K562 (cell line): ENCODE measurements at regions not wholly inside any gene's neighbourhood (a gene's known extent, or its start where the extent isn't known, plus 50 kb on each side); places are given as distances from the start of the nearest gene placed in this dataset.

ENCODE experiments used
- ATAC-seq: fragments of 200-7000 bp; cut with Tn5 transposase; 3 replicates; pipeline ENCODE4 v1.9.1; 2020; ENCODE audit warnings: moderate library complexity
- BruUV-seq: library from RNA; stranded (reverse); fragments of 400-500 nt; replicated peaks from 2 replicates; lab custom pipeline; 2021; lab: Mats Ljungman, UMichigan
- CTCF ChIA-PET: fragments of 300-600 bp; formaldehyde crosslinking; extraction: SDS; loops from one replicate; lab custom pipeline; 2021; ENCODE audit warnings: low intra/inter-chr PET ratio; lab: Yijun Ruan, JAX
- POLR2A ChIA-PET: fragments of 300-600, 350-650 bp; sonication (Branson Sonifier 250); formaldehyde crosslinking; extraction: SDS; loops from one replicate; lab custom pipeline; 2021; ENCODE audit warnings: antibody characterized with exemption, inconsistent platforms; lab: Yijun Ruan, JAX
- DNase-seq, 4 experiments: peaks; one replicate each; pipeline versions ENCODE4 v3.0.0 to v3.0.0-alpha.2; 2011 to 2018; ENCODE audit warnings: low spot score in 3 of 4, mixed read lengths in 3 of 4; ENCODE audit errors: extremely low read depth in 1 of 4
- FAIRE-seq: peaks from 2 replicates; lab custom pipeline; 2011; peaks lifted over from hg19 to GRCh38; lab: Jason Lieb, UNC
- H2AFZ ChIP-seq: 2 replicates; pipeline ENCODE4 v1.6.0; 2011; ENCODE audit warnings: low read depth, low read length, control low read depth, inconsistent platforms
- H3K27ac ChIP-seq: fragments of 200-600 bp; 3 replicates; pipeline ENCODE4 v1.8.0; 2011; ENCODE audit warnings: low read depth, mild to moderate bottlenecking, control low read depth, inconsistent platforms, low read length, moderate library complexity, mixed read lengths; ENCODE audit errors: extremely low read depth
- H3K27me3 ChIP-seq, 2 experiments: fragments of 300-600 bp in 1 of 2; 2 replicates in 1 of 2; 3 replicates in 1 of 2; pipeline versions ENCODE4 v1.6.0 to v1.8.0; 2011; ENCODE audit warnings: inconsistent platforms in 2 of 2, low read length in 2 of 2, mild to moderate bottlenecking in 1 of 2, mixed read lengths in 1 of 2, moderate library complexity in 1 of 2; ENCODE audit not compliant: control insufficient read depth in 2 of 2, insufficient read depth in 2 of 2
- H3K36me3 ChIP-seq: fragments of 300-600 bp; 3 replicates; pipeline ENCODE4 v1.8.0; 2011; ENCODE audit warnings: mild to moderate bottlenecking, low read length, inconsistent platforms; ENCODE audit not compliant: control insufficient read depth, insufficient read depth
- H3K4me1 ChIP-seq, 2 experiments: fragments of 200-600 bp in 1 of 2; replicated peaks in 1 of 2; 2 replicates in 1 of 2; 3 replicates in 1 of 2; pipeline versions ENCODE4 v1.5.1 to v1.8.0; 2011; ENCODE audit warnings: inconsistent platforms in 2 of 2, low read length in 2 of 2, mild to moderate bottlenecking in 1 of 2, mixed read lengths in 1 of 2, moderate library complexity in 1 of 2; ENCODE audit not compliant: control insufficient read depth in 2 of 2, insufficient read depth in 2 of 2
- H3K4me2 ChIP-seq: 2 replicates; pipeline ENCODE4 v1.6.1; 2011; ENCODE audit warnings: low read length, control low read depth, inconsistent platforms, mixed read lengths; ENCODE audit not compliant: insufficient read depth
- H3K4me3 ChIP-seq: fragments of 200-600 bp; sonication (generic), shearing (Covaris generic); 2 replicates; pipeline ENCODE4 v1.5.1; 2016; ENCODE audit warnings: control low read depth, inconsistent platforms
- H3K79me2 ChIP-seq: fragments of 200-600 bp; 3 replicates; pipeline ENCODE4 v1.8.0; 2011; ENCODE audit warnings: low read length, inconsistent platforms; ENCODE audit not compliant: control insufficient read depth, insufficient read depth
- H3K9ac ChIP-seq, 2 experiments: 2 replicates each; pipeline versions ENCODE4 v1.6.0 to v1.6.1; 2011; ENCODE audit warnings: low read depth in 2 of 2, low read length in 2 of 2, control low read depth in 1 of 2, inconsistent platforms in 1 of 2, mild to moderate bottlenecking in 1 of 2, mixed read lengths in 1 of 2; ENCODE audit not compliant: insufficient read depth in 1 of 2
- H3K9me1 ChIP-seq: one replicate; pipeline ENCODE4 v1.6.0; 2011; ENCODE audit warnings: inconsistent platforms, mild to moderate bottlenecking, low read length, moderate library complexity; ENCODE audit not compliant: control insufficient read depth, insufficient read depth
- H3K9me3 ChIP-seq: replicated peaks from 2 replicates; pipeline ENCODE4 v1.5.1; 2011; ENCODE audit warnings: low read depth, low read length, inconsistent platforms; ENCODE audit not compliant: control insufficient read depth, insufficient read depth
- H4K20me1 ChIP-seq: replicated peaks from 2 replicates; pipeline ENCODE4 v1.6.1; 2011; ENCODE audit warnings: low read length, inconsistent platforms, mixed read lengths; ENCODE audit not compliant: control insufficient read depth, insufficient read depth
- CBX2 ChIP-seq: fragments of 200-600 bp; sonication (generic); IDR thresholded peaks from one replicate; pipeline ENCODE4 v1.6.1; 2012; ENCODE audit warnings: mild to moderate bottlenecking, low read length, inconsistent platforms; ENCODE audit not compliant: insufficient read depth, poor library complexity, severe bottlenecking
- CREBBP ChIP-seq: IDR thresholded peaks from one replicate; pipeline ENCODE4 v1.6.1; 2012; ENCODE audit warnings: low read depth, mild to moderate bottlenecking, control low read depth, inconsistent platforms, low read length
- DIDO1 ChIP-seq: fragments of 450-650 bp; IDR thresholded peaks from 2 replicates; pipeline ENCODE4 v1.6.1; 2016; ENCODE audit warnings: low read depth, missing biosample characterization, missing genetic modification characterization
- EHMT2 ChIP-seq: fragments of 450-650 bp; IDR thresholded peaks from 2 replicates; pipeline ENCODE4 v1.6.1; 2018; ENCODE audit warnings: antibody characterized with exemption
- GABPB2 ChIP-seq: fragments of 250-450 bp; sonication (Bioruptor Pico); conservative IDR thresholded peaks from 2 replicates; pipeline ENCODE4 v1.5.1; 2021; ENCODE audit warnings: mild to moderate bottlenecking
- GTF2A2 ChIP-seq: IDR thresholded peaks from 2 replicates; pipeline ENCODE4 v1.6.1; 2016; ENCODE audit warnings: mild to moderate bottlenecking, missing genetic modification characterization, missing compliant biosample characterization
- HDGF ChIP-seq: fragments of 450-650 bp; IDR thresholded peaks from 2 replicates; pipeline ENCODE4 v1.6.1; 2016
- KLF16 ChIP-seq: IDR thresholded peaks from 2 replicates; pipeline ENCODE4 v1.6.1; 2016; ENCODE audit warnings: antibody characterized with exemption
- MCM7 ChIP-seq, 2 experiments: fragments of 450-650 bp; IDR thresholded peaks; 2 replicates each; pipeline ENCODE4 v1.6.1; 2016 to 2018
- MECOM ChIP-seq: fragments of 250-450 bp; sonication (Bioruptor Pico); IDR thresholded peaks from 2 replicates; pipeline ENCODE4 v1.8.0; 2022; ENCODE audit warnings: inconsistent platforms
- NEUROD1 ChIP-seq: fragments of 150-350 bp; IDR thresholded peaks from 2 replicates; pipeline ENCODE4 v1.6.1; 2014; ENCODE audit warnings: borderline replicate concordance, low read length, low read depth; ENCODE audit not compliant: partially characterized antibody
- RBM15 ChIP-seq: fragments of 200-400 bp; formaldehyde crosslinking; IDR thresholded peaks from 2 replicates; pipeline ENCODE4 v1.6.1; 2018; ENCODE audit warnings: mild to moderate bottlenecking, low read length, moderate library complexity; ENCODE audit not compliant: insufficient read depth
- RBM17 ChIP-seq: fragments of 200-400 bp; formaldehyde crosslinking; IDR thresholded peaks from 2 replicates; pipeline ENCODE4 v1.6.1; 2017; ENCODE audit warnings: low read depth, mild to moderate bottlenecking, low read length, borderline replicate concordance
- ZKSCAN3 ChIP-seq: fragments of 250-450 bp; sonication (Bioruptor Pico); IDR thresholded peaks from 2 replicates; pipeline ENCODE4 v1.4.0; 2020
- ZNF184 ChIP-seq: sonication (generic); formaldehyde crosslinking; IDR thresholded peaks from 2 replicates; pipeline ENCODE4 v1.5.0; 2020; ENCODE audit warnings: missing genetic modification reagents
- ZNF41 ChIP-seq: fragments of 250-450 bp; sonication (Bioruptor Pico); conservative IDR thresholded peaks from 2 replicates; pipeline ENCODE4 v1.4.0; 2020; ENCODE audit warnings: mild to moderate bottlenecking
- ZNF707 ChIP-seq: fragments of 250-450 bp; sonication (Bioruptor Pico); conservative IDR thresholded peaks from 2 replicates; pipeline ENCODE4 v1.8.0; 2022; ENCODE audit warnings: inconsistent platforms, mild to moderate bottlenecking, moderate library complexity
- ZNF778 ChIP-seq: fragments of 450-650 bp; formaldehyde crosslinking; IDR thresholded peaks from 2 replicates; pipeline ENCODE4 v1.4.0; 2020; ENCODE audit warnings: mild to moderate bottlenecking, moderate library complexity
- WGBS: fragments of 100-300 bp; shearing (Covaris generic); methylation state at CpG from one replicate; pipeline ENCODE4 v1.1.6; 2016; ENCODE audit warnings: low coverage, mixed read lengths; ENCODE audit not compliant: insufficient coverage; ENCODE audit errors: missing lambda C conversion rate; 5-methylcytosine and 5-hydroxymethylcytosine counted together
- in situ Hi-C: fragments of 300-500 bp; cut with MboI; formaldehyde crosslinking; loops from 4 replicates; pipeline ENCODE4 v1.15.0; 2018; ENCODE audit warnings: inconsistent platforms, mixed read lengths
- intact Hi-C: fragments of 100-400 bp; cut with micrococcal nuclease; formaldehyde crosslinking; loops from 2 replicates; pipeline ENCODE4 v1.14.2; 2022
- TF ChIP-seq, protein P1 (sequence below): sonication (generic); formaldehyde crosslinking; IDR thresholded peaks from 2 replicates; pipeline ENCODE4 v1.8.0; 2022; ENCODE audit warnings: mild to moderate bottlenecking, low read depth, missing genetic modification reagents
- TF ChIP-seq, protein P2 (sequence below): fragments of 250-450 bp; sonication (Bioruptor Pico); IDR thresholded peaks from 2 replicates; pipeline ENCODE4 v1.4.0; 2020
- TF ChIP-seq, protein P3 (sequence below): IDR thresholded peaks from 2 replicates; pipeline ENCODE4 v1.6.1; 2011; ENCODE audit warnings: borderline replicate concordance, low read depth, mild to moderate bottlenecking, moderate library complexity, low read length; ENCODE audit not compliant: insufficient read depth, poor library complexity, severe bottlenecking

DNA sequence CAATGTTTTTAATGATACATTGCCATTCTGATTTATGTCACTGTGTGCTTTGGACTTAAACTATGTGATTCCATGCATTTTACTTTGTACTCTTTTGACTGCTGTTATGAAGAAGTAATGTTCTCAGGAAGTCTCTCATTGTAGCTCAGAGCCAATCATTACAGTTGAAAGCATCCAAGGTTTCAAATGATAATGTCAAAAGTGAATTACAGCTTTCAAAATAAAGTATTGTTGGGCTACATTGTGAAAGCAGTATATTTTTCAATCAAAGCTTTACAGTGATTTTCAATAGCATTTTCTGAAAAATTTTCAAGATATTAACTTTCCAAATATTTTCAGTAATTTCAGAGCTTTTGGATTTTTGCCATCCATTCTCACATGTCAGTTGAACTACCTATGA lies 243.6 kb downstream of the ZIC4 start (continued):
- TF ChIP-seq CREBBP (no peak), ZNF778 (no peak), ZKSCAN3 (CRISPR knock-in tag) (no peak), EHMT2 (no peak)
- TF ChIP-seq, protein P1, sequence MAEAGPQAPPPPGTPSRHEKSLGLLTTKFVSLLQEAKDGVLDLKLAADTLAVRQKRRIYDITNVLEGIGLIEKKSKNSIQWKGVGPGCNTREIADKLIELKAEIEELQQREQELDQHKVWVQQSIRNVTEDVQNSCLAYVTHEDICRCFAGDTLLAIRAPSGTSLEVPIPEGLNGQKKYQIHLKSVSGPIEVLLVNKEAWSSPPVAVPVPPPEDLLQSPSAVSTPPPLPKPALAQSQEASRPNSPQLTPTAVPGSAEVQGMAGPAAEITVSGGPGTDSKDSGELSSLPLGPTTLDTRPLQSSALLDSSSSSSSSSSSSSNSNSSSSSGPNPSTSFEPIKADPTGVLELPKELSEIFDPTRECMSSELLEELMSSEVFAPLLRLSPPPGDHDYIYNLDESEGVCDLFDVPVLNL, result no peak
- TF ChIP-seq, protein P2, sequence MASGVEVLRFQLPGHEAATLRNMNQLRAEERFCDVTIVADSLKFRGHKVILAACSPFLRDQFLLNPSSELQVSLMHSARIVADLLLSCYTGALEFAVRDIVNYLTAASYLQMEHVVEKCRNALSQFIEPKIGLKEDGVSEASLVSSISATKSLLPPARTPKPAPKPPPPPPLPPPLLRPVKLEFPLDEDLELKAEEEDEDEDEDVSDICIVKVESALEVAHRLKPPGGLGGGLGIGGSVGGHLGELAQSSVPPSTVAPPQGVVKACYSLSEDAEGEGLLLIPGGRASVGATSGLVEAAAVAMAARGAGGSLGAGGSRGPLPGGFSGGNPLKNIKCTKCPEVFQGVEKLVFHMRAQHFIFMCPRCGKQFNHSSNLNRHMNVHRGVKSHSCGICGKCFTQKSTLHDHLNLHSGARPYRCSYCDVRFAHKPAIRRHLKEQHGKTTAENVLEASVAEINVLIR, result no peak

DNA sequence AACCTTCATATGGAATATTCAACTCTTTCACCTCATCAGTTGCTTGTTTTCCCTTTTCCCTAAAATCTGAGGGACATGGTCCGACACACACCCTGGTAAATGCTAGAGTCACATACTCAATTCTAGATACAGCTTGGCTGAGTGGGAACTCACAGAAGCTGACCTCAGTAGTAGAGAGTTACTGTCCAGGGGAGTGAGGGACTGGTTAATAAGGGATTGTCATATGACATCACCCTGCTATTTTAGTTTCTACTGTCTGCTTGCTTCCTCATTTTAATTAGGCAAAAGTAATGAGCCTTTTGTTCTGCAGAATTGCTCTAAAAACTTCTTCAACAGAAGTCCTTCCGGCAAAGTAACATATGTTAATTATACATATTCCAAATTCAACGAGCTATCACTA lies 244.5 kb downstream of the ZIC4 start:
- POLR2A ChIA-PET, result no interaction called here
- intact Hi-C loops (no loop called here), in situ Hi-C loops (no loop called here)
- no peak for DNase-seq
- Histone ChIP-seq H3K79me2 (no peaks in the 10 kb centered on the region), H3K9me3 (no peaks in the 10 kb centered on the region), H3K27ac (no peak overlapping the region), H3K36me3 (no peaks in the 10 kb centered on the region), H3K9me1 (no peaks in the 10 kb centered on the region), H4K20me1 (no peaks in the 10 kb centered on the region), H3K4me2 (no peak overlapping the region), H3K4me3 (no peak overlapping the region), H3K9ac (no peak overlapping the region), H3K27me3 (no peaks in the 10 kb centered on the region), H3K4me1 (no peaks in the 10 kb centered on the region), H2AFZ (no peak overlapping the region)
- FAIRE-seq, result no peak
- 6% methylated on average over 3 of the region's 3 CpGs for WGBS
- BruUV-seq, result no TSS peak
- ATAC-seq, result no peak
- CTCF ChIA-PET, result interaction anchor here (0.6 kb wide), 1 partner anchor 8 kb away, joined by 4 read pairs; no protein-coding TSS in a partner anchor
- no peak for TF ChIP-seq HDGF
- no peak for TF ChIP-seq DIDO1 (tag)
- TF ChIP-seq RBM15, result no peak
- no peak for TF ChIP-seq CBX2
- no peak for TF ChIP-seq ZKSCAN3 (CRISPR knock-in tag)
- TF ChIP-seq GTF2A2 (tag), result no peak
- no peak for TF ChIP-seq NEUROD1
- TF ChIP-seq RBM17, result no peak
- no peak for TF ChIP-seq ZNF707 (CRISPR knock-in tag)
- no peak for TF ChIP-seq MECOM (CRISPR knock-in tag)
- no peak for TF ChIP-seq GABPB2
- no peak for TF ChIP-seq ZNF184 (CRISPR knock-in tag)
- TF ChIP-seq, protein P3, sequence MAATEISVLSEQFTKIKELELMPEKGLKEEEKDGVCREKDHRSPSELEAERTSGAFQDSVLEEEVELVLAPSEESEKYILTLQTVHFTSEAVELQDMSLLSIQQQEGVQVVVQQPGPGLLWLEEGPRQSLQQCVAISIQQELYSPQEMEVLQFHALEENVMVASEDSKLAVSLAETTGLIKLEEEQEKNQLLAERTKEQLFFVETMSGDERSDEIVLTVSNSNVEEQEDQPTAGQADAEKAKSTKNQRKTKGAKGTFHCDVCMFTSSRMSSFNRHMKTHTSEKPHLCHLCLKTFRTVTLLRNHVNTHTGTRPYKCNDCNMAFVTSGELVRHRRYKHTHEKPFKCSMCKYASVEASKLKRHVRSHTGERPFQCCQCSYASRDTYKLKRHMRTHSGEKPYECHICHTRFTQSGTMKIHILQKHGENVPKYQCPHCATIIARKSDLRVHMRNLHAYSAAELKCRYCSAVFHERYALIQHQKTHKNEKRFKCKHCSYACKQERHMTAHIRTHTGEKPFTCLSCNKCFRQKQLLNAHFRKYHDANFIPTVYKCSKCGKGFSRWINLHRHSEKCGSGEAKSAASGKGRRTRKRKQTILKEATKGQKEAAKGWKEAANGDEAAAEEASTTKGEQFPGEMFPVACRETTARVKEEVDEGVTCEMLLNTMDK, result no peak
- TF ChIP-seq ZNF41, result no peak
- no peak for TF ChIP-seq KLF16
- no peak for TF ChIP-seq MCM7 (IDR thresholded peaks at IDR 0.05)
